C1 segment of cervical spinal cord (tissue), 14 donors: ENCODE measurements at regions not wholly inside any gene's neighbourhood (a gene's known extent, or its start where the extent isn't known, plus 50 kb on each side); places are given as distances from the start of the nearest gene placed in this dataset.
"Not testable (repeated sequence)": the region's sequence is repeated elsewhere in the genome, so short reads cannot be mapped to it uniquely, and the experiment has no call there.

Experiments used
- DNase-seq, 14 donors: peaks; one replicate each; lab custom pipeline; 2025; lab: John Stamatoyannopoulos, UW

- no peak for DNase-seq
These were observed 391.7 kb downstream of the ACTL7B start for GRCh38 chr9:108463932-108464606.

DNA sequence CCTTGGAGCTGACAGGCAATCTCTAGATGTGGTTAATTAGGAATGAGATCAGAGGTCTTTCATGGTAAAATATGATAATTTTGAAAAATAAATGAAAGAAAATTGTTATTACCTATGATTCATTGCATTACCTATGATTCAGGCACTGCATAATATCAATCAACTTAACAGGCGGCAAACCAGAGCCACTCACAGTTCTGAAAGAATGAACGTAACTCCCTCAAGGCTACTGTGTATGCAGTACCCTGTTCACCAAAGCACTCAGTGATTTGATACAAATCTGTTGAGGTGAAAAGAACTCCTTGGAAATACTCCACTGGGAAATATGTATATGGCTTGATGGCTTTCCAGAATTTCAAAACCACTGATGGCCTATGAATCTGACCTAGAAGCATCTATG is 398.9 kb downstream of the ACTL7B start:
- no peak for DNase-seq

GRCh38 chr9:108445431-108446071 is 410.2 kb downstream of the ACTL7B start:
- DNase-seq, result peak in 12 of 14 donors; percentile 6 to 71 (median 59)

DNA sequence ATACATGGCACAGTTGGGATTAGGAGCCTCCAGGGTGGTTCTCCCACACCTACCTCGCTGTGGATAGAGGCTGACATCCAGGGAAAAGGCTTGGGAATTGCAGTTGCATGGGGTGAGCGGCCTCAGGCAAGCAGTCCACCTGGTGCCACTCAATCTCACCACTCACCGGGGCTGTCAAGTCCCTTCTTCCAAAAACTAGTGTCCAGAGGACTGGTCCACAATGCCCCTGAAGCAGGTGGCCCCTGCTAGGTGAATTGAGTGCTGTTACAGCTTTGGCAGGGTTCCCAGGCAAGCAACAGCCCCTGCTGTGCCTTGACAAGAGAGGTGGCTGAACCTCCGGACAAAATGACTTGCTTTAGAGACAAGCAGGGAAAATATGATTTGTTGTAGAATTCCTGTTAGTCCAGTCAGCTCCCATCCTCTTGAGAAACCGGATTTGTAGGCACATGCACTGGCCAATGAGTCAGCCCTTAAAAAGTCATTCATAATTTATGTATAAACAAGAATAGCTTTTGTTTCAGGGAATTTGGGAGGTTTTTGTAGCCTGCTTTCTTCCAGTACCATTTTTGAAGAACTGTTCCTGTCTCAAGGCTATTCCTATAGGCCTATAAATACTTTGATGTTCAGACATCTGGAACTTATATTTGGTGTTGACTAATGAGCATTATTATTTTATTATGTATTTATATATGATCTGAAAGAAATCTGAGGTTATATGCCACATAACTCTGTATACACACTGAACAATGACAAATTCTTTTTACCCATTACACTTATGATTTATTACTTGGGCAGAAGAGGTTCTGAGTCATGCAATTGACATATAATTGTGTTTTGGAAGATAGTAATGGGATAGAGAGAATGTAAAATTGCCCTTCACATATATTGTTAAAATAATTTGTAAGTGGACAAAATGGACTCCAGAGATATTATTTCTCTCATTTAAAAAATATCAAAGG is 411.1 kb downstream of the ACTL7B start:
- peak in 2 of 14 donors; percentile 0 to 11 for DNase-seq

GRCh38 chr9:108443741-108444140 is 412.0 kb downstream of the ACTL7B start:
- DNase-seq, result no peak

DNA sequence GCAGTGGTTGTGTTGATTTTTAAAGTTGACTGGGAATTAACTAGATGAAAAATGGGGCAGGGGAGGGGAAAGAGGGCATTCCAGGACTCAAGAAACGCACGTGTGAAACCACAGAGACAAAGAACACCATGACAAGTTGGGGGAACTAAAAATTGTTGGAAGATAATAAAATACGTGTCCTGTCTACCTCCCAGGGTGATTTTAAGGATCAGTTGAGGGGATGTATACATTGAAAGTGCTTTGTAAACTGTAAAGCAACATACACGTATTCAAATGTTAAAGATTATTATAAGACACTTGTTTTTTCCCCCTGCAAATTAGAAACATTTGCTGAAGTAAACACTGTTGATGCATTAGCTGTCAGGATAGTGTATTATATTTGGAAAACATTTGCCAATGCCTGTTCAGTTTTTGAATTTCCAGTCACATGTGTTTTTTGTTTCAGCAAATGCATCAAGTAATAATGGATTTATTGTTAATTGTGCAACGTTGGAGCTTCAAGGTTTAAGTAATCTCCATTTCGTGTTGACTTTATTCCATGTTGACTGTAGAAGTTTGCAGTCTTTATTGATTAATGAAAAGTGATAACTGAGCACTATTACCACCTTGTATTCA is 412.7 kb downstream of the ACTL7B start:
- DNase-seq, result no peak

DNA sequence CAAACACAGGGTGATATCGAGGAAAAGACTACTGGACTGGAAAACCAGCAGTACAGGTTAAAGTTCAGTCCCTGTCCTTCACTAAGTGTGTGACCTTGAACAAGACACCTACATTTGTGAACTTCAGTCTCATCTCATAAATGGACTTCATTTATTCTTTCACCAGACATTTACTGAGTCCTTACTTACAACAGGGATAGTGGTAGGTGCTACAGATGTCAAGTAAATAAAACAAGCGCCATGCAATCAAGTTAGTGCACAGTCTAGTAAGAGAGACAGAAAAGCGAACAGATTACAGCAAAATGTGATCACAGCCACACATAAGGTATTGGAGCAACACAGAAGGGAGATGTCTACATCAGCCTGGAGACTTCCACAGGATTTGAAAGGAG is 413.2 kb downstream of the ACTL7B start:
- no peak for DNase-seq

- DNase-seq, result no peak
These were observed 414.1 kb downstream of the ACTL7B start for GRCh38 chr9:108441726-108442125.

DNA sequence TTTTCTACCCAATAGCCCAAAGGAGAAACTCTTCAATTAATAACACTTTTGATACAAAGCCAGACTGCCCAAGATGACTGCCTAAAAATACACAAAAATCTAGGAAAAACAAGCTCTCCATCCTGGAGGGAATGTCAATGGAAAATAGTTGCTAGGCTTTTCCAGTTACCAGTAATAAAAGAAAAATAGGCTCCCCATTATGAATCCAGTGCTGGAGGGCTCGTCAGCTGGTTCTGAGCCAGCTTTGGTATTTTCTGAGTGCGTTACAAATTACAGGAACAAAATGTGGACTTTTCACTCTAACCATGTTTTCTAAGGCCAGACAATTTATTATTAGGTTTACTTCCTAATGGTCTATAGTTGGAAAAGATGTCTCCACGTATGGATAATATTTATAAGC is 414.5 kb downstream of the ACTL7B start:
- DNase-seq, result no peak

DNA sequence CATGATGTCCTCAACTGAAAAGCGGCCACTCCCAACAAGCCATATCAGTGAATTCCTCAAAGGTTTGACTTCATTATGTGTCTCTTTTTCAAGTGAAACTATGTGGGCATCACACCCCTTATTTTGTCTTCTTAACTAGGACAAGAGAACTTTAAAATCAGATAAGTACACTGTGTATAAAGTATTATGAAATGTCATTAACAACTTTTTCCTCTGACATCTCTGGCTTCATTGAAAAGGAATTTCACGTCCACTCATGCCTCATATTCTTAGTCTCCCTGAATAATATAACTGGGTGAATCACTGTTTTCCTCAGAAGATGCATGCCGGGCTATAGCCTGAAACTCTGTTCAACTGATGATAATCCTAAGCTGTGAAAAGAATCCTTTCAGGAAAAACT is 415.8 kb downstream of the ACTL7B start:
- DNase-seq, result no peak

DNA sequence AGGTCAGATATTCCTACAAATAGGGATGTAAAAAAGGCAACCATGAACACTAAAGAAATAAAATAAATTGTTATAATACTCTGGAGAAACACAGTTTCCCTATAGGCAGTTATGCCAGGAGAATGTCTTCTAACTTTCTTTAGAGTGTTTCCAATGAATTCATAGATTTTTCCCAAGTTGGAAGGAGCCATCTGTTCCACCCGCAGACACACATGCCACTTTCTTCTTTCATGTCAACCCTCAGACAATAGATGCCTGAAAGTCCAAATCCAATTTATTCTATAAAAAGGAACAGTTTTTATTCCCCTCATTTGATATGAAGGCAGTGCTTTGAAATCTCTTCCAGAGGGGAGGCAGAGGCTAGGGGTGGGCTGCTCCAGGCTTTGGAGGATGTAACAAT is 418.1 kb downstream of the ACTL7B start:
- no peak for DNase-seq

GRCh38 chr9:108436448-108436847 is 419.3 kb downstream of the ACTL7B start:
- no peak for DNase-seq

DNA sequence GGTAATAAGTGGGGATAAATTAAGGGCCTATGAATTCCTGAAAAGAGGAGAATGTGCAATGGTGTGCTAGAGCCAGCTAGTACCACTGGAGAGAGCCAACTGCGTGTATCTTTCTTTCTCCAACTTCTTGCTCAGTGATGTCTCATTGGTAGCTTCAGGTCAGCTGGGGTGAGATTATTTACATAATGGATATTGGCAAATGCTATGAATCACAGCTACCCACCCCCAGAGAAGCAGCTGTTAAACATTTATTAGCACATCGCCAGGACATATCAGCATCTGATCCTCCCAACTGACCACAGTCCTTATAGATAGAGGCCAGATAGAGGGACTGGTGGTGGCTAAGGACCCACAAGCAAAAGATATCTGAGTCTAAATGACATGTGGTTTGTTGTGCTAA is 421.3 kb downstream of the ACTL7B start:
- DNase-seq, result no peak

DNA sequence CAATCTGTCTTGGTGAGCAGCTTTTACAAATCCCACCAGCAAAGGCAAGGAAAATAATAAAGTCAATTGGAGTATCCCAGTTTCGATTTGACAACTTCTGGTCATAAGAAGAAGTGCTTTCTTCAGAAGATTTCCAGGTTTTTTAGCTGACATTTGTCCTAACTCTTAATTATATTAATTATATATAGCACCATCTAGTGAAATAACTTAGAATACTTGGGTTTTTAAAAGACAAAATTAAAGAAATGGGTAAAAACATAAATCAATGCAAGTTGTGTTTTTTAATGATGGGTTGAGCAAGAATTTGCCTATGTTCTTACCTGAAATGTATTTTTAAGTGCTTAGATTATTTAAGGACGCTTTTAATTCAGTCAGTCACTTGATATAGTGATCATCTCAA is 421.8 kb downstream of the ACTL7B start:
- no peak for DNase-seq

- DNase-seq, result no peak
These were observed 425.1 kb downstream of the ACTL7B start for GRCh38 chr9:108430655-108431054.

DNA sequence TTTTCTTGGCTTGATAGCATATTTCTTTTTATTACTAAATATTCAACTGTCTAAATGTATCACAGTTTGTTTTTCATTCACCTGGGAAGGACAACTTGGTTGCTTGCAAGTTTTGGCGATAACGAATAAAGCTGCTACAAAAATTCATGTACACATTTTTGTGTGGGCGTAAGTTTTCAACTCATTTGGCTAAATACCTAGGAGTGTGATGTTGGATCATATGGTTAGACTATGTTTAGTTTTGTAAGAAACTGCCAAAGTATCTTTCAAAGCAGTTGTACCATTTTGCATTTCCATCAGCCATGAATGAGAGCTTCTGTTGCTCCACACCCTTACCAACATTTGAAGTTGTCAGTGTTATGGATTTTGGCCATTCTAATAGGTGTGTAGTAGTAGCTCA is 428.0 kb downstream of the ACTL7B start:
- no peak for DNase-seq

DNA sequence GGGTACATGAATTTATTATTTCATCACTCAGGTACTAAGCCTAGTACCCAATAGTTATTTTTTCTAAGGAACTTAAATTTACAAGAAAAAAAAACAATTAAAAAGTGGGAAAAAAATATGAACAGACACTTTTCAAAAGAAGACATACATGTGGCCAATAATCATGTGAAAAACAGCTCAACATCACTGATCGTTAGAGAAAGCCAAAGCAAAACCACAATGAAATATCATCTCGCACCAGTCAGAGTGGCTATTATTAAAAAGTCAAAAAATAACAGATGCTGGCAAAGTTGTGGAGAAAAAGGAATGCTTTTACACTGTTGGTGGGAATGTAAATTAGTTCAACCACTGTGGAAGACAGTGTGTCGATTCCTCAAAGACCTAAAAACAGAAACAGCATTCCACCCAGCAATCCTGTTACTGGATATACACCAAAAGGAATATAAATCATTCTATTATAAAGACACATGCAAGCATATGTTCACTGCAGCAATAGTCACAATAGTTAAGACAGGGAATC is 429.3 kb downstream of the ACTL7B start:
- not testable (repeated sequence) for DNase-seq

- no peak for DNase-seq
These were observed 432.4 kb downstream of the ACTL7B start for GRCh38 chr9:108423433-108423832.

DNA sequence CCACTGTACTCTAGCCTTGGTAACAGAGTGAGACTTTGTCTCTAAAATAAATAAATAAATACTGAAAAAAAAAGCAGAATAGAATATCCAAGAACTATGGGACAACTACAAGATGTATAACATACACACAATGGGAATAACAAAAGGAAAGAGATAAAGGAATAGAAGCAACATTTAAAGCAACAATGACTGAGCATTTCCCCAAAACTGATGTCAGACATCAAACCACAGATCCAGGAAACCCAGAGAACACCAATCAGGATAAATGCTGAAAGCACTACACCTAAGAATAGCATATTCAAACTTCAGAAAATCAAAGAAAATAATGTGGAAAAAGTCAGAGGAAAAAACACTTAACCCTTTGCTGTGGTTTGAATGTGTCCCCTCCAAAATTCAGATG is 436.4 kb downstream of the ACTL7B start:
- no peak for DNase-seq

GRCh38 chr9:108417726-108418125 is 438.1 kb downstream of the ACTL7B start:
- DNase-seq, result no peak

DNA sequence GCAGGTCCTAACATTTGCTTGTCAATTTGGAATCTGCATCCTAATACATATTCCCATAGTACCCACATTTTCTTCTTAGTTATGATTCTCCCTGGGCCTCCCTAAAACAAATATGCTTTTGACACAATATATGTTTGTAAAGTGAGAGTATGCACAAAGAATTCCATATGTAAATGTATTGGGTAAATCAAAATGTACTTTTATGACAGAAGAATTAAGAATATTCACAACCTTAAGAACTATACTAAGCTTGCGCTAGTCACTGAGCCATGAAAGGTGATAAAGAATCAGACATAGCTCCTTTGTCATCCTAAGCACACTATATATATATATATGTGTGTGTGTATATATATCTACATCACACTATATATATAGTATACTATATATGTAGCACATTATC is 438.5 kb downstream of the ACTL7B start:
- no peak for DNase-seq

- no peak for DNase-seq
These were observed 439.5 kb downstream of the ACTL7B start for GRCh38 chr9:108416324-108416723.
